Nephron (organoid): ENCODE measurements at regions not wholly inside any gene's neighbourhood (a gene's known extent, or its start where the extent isn't known, plus 50 kb on each side); places are given as distances from the start of the nearest gene placed in this dataset.

Experiments
- H3K27ac Mint-ChIP-seq, 3 experiments: 2 replicates each; pipeline ENCODE4 v1.8.0; 2020; ENCODE audit warnings: mixed read lengths in 3 of 3, mild to moderate bottlenecking in 2 of 3, moderate library complexity in 1 of 3
- H3K27me3 Mint-ChIP-seq: 2 replicates; pipeline ENCODE4 v1.8.0; 2021; ENCODE audit warnings: low read depth, mild to moderate bottlenecking, moderate library complexity, mixed read lengths
- H3K36me3 Mint-ChIP-seq: 2 replicates; pipeline ENCODE4 v1.8.0; 2020; ENCODE audit warnings: low read depth, mixed read lengths
- H3K4me1 Mint-ChIP-seq: 2 replicates; pipeline ENCODE4 v1.8.0; 2020; ENCODE audit warnings: mixed read lengths
- H3K4me3 Mint-ChIP-seq, 3 experiments: 2 replicates each; pipeline ENCODE4 v1.8.0; 2020; ENCODE audit warnings: mild to moderate bottlenecking in 3 of 3, mixed read lengths in 3 of 3, moderate library complexity in 2 of 3
- H3K9me3 Mint-ChIP-seq: 2 replicates; pipeline ENCODE4 v1.8.0; 2020; ENCODE audit warnings: mixed read lengths
- TF ChIP-seq, protein P1 (sequence below), 3 experiments: fragments of 200-600 bp; sonication (generic); IDR thresholded peaks; one replicate each; pipeline ENCODE4 v1.5.0; 2021; ENCODE audit warnings: antibody characterized with exemption in 3 of 3; ENCODE audit not compliant: unreplicated experiment in 3 of 3

DNA sequence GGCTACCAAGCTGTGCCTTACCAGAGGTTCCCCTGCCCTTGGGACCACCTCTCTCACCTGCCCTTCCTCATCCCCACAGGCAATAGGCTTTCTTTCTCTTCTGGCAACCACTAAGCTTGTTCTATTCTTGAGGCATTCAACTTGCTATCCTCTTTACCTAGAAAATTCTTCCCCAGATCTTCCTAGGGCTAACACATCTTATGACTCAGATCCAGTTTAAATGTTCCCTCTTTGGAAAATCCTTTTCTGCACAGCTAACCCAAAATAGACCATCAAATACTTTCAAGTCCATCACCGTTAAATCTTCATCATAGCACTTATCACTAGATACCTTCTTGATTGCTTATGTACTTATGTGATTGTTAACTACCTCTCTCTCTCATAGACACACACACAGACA is 93.7 kb downstream of the ENC1 start:
- no peak overlapping the region for H3K27ac Mint-ChIP-seq
- H3K27me3 Mint-ChIP-seq: peaks cover 4% of the 10 kb centered on the region
- H3K9me3 Mint-ChIP-seq: no peaks in the 10 kb centered on the region
- TF ChIP-seq, protein P1, sequence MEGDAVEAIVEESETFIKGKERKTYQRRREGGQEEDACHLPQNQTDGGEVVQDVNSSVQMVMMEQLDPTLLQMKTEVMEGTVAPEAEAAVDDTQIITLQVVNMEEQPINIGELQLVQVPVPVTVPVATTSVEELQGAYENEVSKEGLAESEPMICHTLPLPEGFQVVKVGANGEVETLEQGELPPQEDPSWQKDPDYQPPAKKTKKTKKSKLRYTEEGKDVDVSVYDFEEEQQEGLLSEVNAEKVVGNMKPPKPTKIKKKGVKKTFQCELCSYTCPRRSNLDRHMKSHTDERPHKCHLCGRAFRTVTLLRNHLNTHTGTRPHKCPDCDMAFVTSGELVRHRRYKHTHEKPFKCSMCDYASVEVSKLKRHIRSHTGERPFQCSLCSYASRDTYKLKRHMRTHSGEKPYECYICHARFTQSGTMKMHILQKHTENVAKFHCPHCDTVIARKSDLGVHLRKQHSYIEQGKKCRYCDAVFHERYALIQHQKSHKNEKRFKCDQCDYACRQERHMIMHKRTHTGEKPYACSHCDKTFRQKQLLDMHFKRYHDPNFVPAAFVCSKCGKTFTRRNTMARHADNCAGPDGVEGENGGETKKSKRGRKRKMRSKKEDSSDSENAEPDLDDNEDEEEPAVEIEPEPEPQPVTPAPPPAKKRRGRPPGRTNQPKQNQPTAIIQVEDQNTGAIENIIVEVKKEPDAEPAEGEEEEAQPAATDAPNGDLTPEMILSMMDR (IDR thresholded peaks at IDR 0.05; ENCODE audit: unreplicated experiment in 3 of 3): no peak
- peaks cover 19% of the 10 kb centered on the region for H3K4me1 Mint-ChIP-seq
- H3K36me3 Mint-ChIP-seq: no peaks in the 10 kb centered on the region
- H3K4me3 Mint-ChIP-seq: no peak overlapping the region

GRCh38 chr5:74544811-74545210 is 95.7 kb downstream of the ENC1 start:
- H3K9me3 Mint-ChIP-seq: no peaks in the 10 kb centered on the region

GRCh38 chr5:74543162-74543995 is 97.1 kb downstream of the ENC1 start:
- TF ChIP-seq, protein P1 (IDR thresholded peaks at IDR 0.05; ENCODE audit: unreplicated experiment in 3 of 3): no peak
- H3K36me3 Mint-ChIP-seq: no peaks in the 10 kb centered on the region
- H3K4me1 Mint-ChIP-seq: peaks cover 38% of the 10 kb centered on the region
- peak overlapping the region; percentile 87 to 90 (median 90) for H3K27ac Mint-ChIP-seq
- H3K4me3 Mint-ChIP-seq: peak overlapping the region; percentile 9 to 29 (median 28)
- no peaks in the 10 kb centered on the region for H3K9me3 Mint-ChIP-seq
- H3K27me3 Mint-ChIP-seq: peaks cover 4% of the 10 kb centered on the region

More at GRCh38 chr5:74544811-74545210, 95.7 kb downstream of the ENC1 start:
- H3K36me3 Mint-ChIP-seq: no peaks in the 10 kb centered on the region
- no peak overlapping the region for H3K4me3 Mint-ChIP-seq
- peaks cover 4% of the 10 kb centered on the region for H3K27me3 Mint-ChIP-seq
- H3K4me1 Mint-ChIP-seq: peaks cover 35% of the 10 kb centered on the region
- H3K27ac Mint-ChIP-seq: no peak overlapping the region
- TF ChIP-seq, protein P1 (IDR thresholded peaks at IDR 0.05; ENCODE audit: unreplicated experiment in 3 of 3): no peak

DNA sequence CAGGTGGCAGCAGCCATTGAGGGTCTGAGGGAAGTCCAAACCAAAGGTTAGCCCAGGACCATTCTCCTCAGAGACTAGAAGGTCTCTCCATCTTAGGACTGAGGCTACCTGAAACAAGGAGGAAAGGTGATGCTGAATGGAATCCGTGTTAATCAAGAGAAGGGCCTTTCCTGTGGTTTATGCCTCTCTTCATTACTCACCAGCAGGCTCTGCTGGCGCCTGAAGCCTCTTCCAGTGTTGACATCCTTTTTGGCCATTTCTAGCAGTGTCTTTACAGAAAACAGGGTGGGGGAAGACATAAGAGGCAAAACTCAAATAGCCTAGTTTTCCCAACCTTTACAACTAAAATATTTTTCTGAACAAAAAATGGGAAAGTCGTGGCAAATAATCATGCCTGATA is 98.0 kb downstream of the ENC1 start:
- TF ChIP-seq, protein P1 (IDR thresholded peaks at IDR 0.05; ENCODE audit: unreplicated experiment in 3 of 3): no peak
- peaks cover 46% of the 10 kb centered on the region for H3K4me1 Mint-ChIP-seq
- peaks cover 4% of the 10 kb centered on the region for H3K27me3 Mint-ChIP-seq
- peak overlapping the region in 1 of 3 experiments; percentile 90 for H3K27ac Mint-ChIP-seq
- H3K4me3 Mint-ChIP-seq: no peak overlapping the region
- H3K36me3 Mint-ChIP-seq: no peaks in the 10 kb centered on the region
- H3K9me3 Mint-ChIP-seq: no peaks in the 10 kb centered on the region

DNA sequence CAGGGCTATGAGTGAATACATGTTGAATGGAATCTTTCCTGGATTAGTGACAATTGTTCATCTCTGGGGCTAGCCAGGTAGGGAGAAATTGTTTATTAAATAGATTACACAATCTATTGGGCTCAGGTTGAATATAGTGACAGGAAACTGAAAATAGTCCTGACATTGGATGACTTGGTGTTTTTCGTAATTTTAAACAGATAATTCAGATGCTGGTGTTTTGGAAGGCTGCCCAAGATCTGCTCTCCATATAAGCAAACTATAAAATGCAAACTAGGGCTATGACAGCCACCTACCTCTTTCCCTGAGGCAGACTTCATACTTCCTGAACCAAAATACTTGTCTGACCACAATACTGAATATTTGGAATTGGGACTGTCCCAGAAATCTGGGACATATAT is 99.1 kb downstream of the ENC1 start:
- Mint-ChIP-seq H3K27me3 (peaks cover 4% of the 10 kb centered on the region), H3K36me3 (no peaks in the 10 kb centered on the region), H3K27ac (peak overlapping the region; percentile 62 to 73 (median 62)), H3K4me3 (no peak overlapping the region), H3K4me1 (peaks cover 46% of the 10 kb centered on the region), H3K9me3 (peaks cover under 1% of the 10 kb centered on the region)
- TF ChIP-seq, protein P1 (IDR thresholded peaks at IDR 0.05; ENCODE audit: unreplicated experiment in 3 of 3): no peak

GRCh38 chr5:74540622-74541021 is 99.9 kb downstream of the ENC1 start:
- H3K9me3 Mint-ChIP-seq: peaks cover 5% of the 10 kb centered on the region
- no peaks in the 10 kb centered on the region for H3K36me3 Mint-ChIP-seq
- H3K4me1 Mint-ChIP-seq: peaks cover 46% of the 10 kb centered on the region
- H3K27ac Mint-ChIP-seq: peak overlapping the region in 2 of 3 experiments; percentile 62 to 72
- peaks cover 4% of the 10 kb centered on the region for H3K27me3 Mint-ChIP-seq
- TF ChIP-seq, protein P1 (IDR thresholded peaks at IDR 0.05; ENCODE audit: unreplicated experiment in 3 of 3): no peak
- no peak overlapping the region for H3K4me3 Mint-ChIP-seq
